ENCODE measurements at regions not wholly inside any gene's neighbourhood (a gene's known extent, or its start where the extent isn't known, plus 50 kb on each side); places are given as distances from the start of the nearest gene placed in this dataset.

GRCh38 chr1:157292809-157293564, 154.8 kb upstream of the ETV3 start:
- TF ChIP-seq POLR2AphosphoS5 (IDR thresholded peaks at IDR 0.05) (no peak), POLR2A (IDR thresholded peaks at IDR 0.05; ENCODE audit: low read depth) (no peak), CTCF (IDR thresholded peaks at IDR 0.05) (no peak), EP300 (IDR thresholded peaks at IDR 0.05) (no peak)
